Keratinocyte (primary cell): ENCODE measurements at regions not wholly inside any gene's neighbourhood (a gene's known extent, or its start where the extent isn't known, plus 50 kb on each side); places are given as distances from the start of the nearest gene placed in this dataset.

Experiments used
- DNase-seq: peaks from one replicate; pipeline ENCODE4 v3.0.0-alpha.2; 2011; ENCODE audit warnings: low read depth, missing footprints, low spot score
- FAIRE-seq: peaks from 2 replicates; lab custom pipeline; 2011; peaks lifted over from hg19 to GRCh38; lab: Jason Lieb, UNC
- H2AFZ ChIP-seq: 2 replicates; pipeline ENCODE4 v1.6.0; 2012; ENCODE audit warnings: low read length, control low read depth, inconsistent platforms; ENCODE audit not compliant: control insufficient read depth
- H3K27ac ChIP-seq: 2 replicates; pipeline ENCODE4 v1.5.1; 2011; ENCODE audit warnings: low read length; ENCODE audit not compliant: control insufficient read depth, insufficient read depth
- H3K27me3 ChIP-seq: 3 replicates; pipeline ENCODE4 v1.6.0; 2011; ENCODE audit warnings: low read length; ENCODE audit not compliant: control insufficient read depth, insufficient read depth; ENCODE audit errors: extremely low read depth
- H3K36me3 ChIP-seq, 2 experiments: 2 replicates in 1 of 2; 3 replicates in 1 of 2; pipeline ENCODE4 v1.5.1; 2011; ENCODE audit warnings: low read length in 2 of 2, mild to moderate bottlenecking in 1 of 2; ENCODE audit not compliant: control insufficient read depth in 2 of 2, insufficient read depth in 2 of 2; ENCODE audit errors: extremely low read depth in 1 of 2
- H3K4me1 ChIP-seq: 3 replicates; pipeline ENCODE4 v1.5.1; 2011; ENCODE audit warnings: low read length; ENCODE audit not compliant: control insufficient read depth, insufficient read depth; ENCODE audit errors: extremely low read depth
- H3K4me2 ChIP-seq: 3 replicates; pipeline ENCODE4 v1.6.0; 2011; ENCODE audit warnings: low read depth, low read length; ENCODE audit not compliant: control insufficient read depth, insufficient read depth; ENCODE audit errors: extremely low read depth
- H3K4me3 ChIP-seq, 3 experiments: fragments of 200-600 bp in 1 of 3; sonication (generic) in 1 of 3; 2 replicates in 2 of 3; 3 replicates in 1 of 3; pipeline ENCODE4 v1.5.1; 2011 to 2016; ENCODE audit warnings: low read length in 3 of 3, mild to moderate bottlenecking in 3 of 3, control low read depth in 2 of 3, inconsistent platforms in 1 of 3, low read depth in 1 of 3, mixed read lengths in 1 of 3, mixed run types in 1 of 3, moderate library complexity in 1 of 3; ENCODE audit not compliant: control insufficient read depth in 2 of 3, insufficient read depth in 2 of 3; ENCODE audit errors: extremely low read depth in 1 of 3
- H3K79me2 ChIP-seq: 2 replicates; pipeline ENCODE4 v1.6.0; 2012; ENCODE audit warnings: low read length; ENCODE audit not compliant: control insufficient read depth, insufficient read depth
- H3K9ac ChIP-seq: 3 replicates; pipeline ENCODE4 v1.6.0; 2011; ENCODE audit warnings: low read length; ENCODE audit not compliant: control insufficient read depth, insufficient read depth; ENCODE audit errors: extremely low read depth
- H3K9me1 ChIP-seq: 3 replicates; pipeline ENCODE4 v1.6.0; 2011; ENCODE audit warnings: low read length; ENCODE audit not compliant: control insufficient read depth, insufficient read depth; ENCODE audit errors: extremely low read depth
- H3K9me3 ChIP-seq: 2 replicates; pipeline ENCODE4 v1.5.1; 2012; ENCODE audit warnings: low read depth, low read length; ENCODE audit not compliant: control insufficient read depth
- H4K20me1 ChIP-seq: 3 replicates; pipeline ENCODE4 v1.6.0; 2011; ENCODE audit warnings: low read length; ENCODE audit not compliant: control insufficient read depth, insufficient read depth; ENCODE audit errors: extremely low read depth
- EZH2 ChIP-seq: IDR thresholded peaks from one replicate; pipeline ENCODE4 v1.6.1; 2012; ENCODE audit warnings: inconsistent platforms, mild to moderate bottlenecking, low read length, moderate library complexity
- dilution Hi-C: fragments of 300-500 bp; cut with MboI; formaldehyde crosslinking; loops from one replicate; pipeline ENCODE4 v1.7.0; 2020; ENCODE audit warnings: low sequenced_read_pairs; ENCODE audit not compliant: extremely low pct_ligation_motif_present
- TF ChIP-seq, protein P1 (sequence below), 3 experiments: IDR thresholded peaks in 1 of 3; conservative IDR thresholded peaks in 1 of 3; optimal IDR thresholded peaks in 1 of 3; 2 replicates in 2 of 3; 3 replicates in 1 of 3; pipeline versions ENCODE3 to v1.5.1; 2011; ENCODE audit warnings: low read length in 3 of 3, mild to moderate bottlenecking in 3 of 3, moderate library complexity in 2 of 3, control low read depth in 1 of 3, inconsistent platforms in 1 of 3; ENCODE audit not compliant: insufficient read depth in 2 of 3; ENCODE audit errors: extremely low read depth in 1 of 3

DNA sequence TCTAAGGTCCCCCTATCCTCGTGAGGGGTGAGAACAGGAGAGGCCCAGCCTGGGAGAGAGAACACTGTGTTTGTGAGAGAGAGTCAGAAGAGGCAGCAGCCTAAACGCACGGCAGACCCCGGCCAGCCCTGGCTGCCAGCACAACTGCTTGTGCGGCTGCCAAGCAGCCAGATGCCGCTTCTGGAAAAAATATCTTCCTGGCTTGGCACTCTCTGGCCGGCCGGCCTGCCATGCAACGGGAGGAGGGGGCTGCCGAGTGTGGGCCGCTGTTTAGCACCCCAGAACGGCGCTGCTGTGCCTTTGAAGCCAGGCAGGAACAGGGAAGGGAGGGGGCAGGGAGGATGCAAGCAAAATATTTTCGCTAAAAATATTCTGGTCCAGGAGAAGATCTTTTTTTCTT lies 105.0 kb downstream of the FGF18 start:
- no peak overlapping the region for H3K27ac ChIP-seq
- no peaks in the 10 kb centered on the region for H3K79me2 ChIP-seq
- no peak overlapping the region for H3K9ac ChIP-seq
- no peak for DNase-seq
- no peak overlapping the region for H3K4me3 ChIP-seq
- no peak overlapping the region for H3K4me2 ChIP-seq
- H3K4me1 ChIP-seq: peaks cover 26% of the 10 kb centered on the region
- dilution Hi-C loops: no loop called here
- no peaks in the 10 kb centered on the region for H3K27me3 ChIP-seq
- H2AFZ ChIP-seq: no peak overlapping the region
- H4K20me1 ChIP-seq: no peaks in the 10 kb centered on the region
- no peak for FAIRE-seq
- TF ChIP-seq, protein P1, sequence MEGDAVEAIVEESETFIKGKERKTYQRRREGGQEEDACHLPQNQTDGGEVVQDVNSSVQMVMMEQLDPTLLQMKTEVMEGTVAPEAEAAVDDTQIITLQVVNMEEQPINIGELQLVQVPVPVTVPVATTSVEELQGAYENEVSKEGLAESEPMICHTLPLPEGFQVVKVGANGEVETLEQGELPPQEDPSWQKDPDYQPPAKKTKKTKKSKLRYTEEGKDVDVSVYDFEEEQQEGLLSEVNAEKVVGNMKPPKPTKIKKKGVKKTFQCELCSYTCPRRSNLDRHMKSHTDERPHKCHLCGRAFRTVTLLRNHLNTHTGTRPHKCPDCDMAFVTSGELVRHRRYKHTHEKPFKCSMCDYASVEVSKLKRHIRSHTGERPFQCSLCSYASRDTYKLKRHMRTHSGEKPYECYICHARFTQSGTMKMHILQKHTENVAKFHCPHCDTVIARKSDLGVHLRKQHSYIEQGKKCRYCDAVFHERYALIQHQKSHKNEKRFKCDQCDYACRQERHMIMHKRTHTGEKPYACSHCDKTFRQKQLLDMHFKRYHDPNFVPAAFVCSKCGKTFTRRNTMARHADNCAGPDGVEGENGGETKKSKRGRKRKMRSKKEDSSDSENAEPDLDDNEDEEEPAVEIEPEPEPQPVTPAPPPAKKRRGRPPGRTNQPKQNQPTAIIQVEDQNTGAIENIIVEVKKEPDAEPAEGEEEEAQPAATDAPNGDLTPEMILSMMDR (optimal IDR thresholded peaks at IDR 0.05 in 1 of 3, IDR thresholded peaks at IDR 0.05 in 1 of 3, conservative IDR thresholded peaks at IDR 0.05 in 1 of 3; ENCODE audit: extremely low read depth in 1 of 3, insufficient read depth in 2 of 3, low read length in 3 of 3): no peak
- no peak for TF ChIP-seq EZH2
- H3K9me3 ChIP-seq: no peaks in the 10 kb centered on the region
- H3K9me1 ChIP-seq: no peaks in the 10 kb centered on the region
- no peaks in the 10 kb centered on the region for H3K36me3 ChIP-seq

DNA sequence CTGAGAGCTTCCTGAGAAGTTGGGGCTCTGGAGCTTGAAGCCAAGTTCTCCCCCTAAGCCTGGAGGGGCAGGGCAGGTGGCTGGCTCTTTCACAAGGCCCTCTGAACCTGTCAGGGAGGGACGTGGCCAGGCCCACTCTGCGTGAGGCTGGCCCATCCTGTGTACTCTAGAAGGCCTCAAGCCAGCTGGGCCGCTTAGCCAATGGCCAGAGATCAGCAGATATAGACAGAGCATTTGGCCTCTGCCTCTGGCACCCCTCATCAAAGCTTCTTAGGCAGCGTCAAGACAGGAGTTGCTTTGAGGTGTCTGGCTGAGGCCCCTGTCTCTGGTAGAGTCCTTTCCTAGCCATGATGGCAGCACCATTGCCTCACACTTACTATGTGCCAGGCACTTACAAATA lies 105.6 kb downstream of the FGF18 start:
- no peak overlapping the region for H3K4me2 ChIP-seq
- H3K79me2 ChIP-seq: no peaks in the 10 kb centered on the region
- H3K4me1 ChIP-seq: peaks cover 23% of the 10 kb centered on the region
- no peaks in the 10 kb centered on the region for H3K36me3 ChIP-seq
- no peaks in the 10 kb centered on the region for H3K9me3 ChIP-seq
- no peak overlapping the region for H3K27ac ChIP-seq
- no peak overlapping the region for H3K9ac ChIP-seq
- DNase-seq (no peak), FAIRE-seq (no peak)
- no peaks in the 10 kb centered on the region for H3K27me3 ChIP-seq
- no peak overlapping the region for H2AFZ ChIP-seq
- no peaks in the 10 kb centered on the region for H3K9me1 ChIP-seq
- dilution Hi-C loops: no loop called here
- H4K20me1 ChIP-seq: no peaks in the 10 kb centered on the region
- TF ChIP-seq, protein P1 (optimal IDR thresholded peaks at IDR 0.05 in 1 of 3, IDR thresholded peaks at IDR 0.05 in 1 of 3, conservative IDR thresholded peaks at IDR 0.05 in 1 of 3; ENCODE audit: extremely low read depth in 1 of 3, insufficient read depth in 2 of 3, low read length in 3 of 3): no peak
- no peak for TF ChIP-seq EZH2
- no peak overlapping the region for H3K4me3 ChIP-seq
